ENCODE measurements at regions not wholly inside any gene's neighbourhood (a gene's known extent, or its start where the extent isn't known, plus 50 kb on each side); places are given as distances from the start of the nearest gene placed in this dataset.

DNA sequence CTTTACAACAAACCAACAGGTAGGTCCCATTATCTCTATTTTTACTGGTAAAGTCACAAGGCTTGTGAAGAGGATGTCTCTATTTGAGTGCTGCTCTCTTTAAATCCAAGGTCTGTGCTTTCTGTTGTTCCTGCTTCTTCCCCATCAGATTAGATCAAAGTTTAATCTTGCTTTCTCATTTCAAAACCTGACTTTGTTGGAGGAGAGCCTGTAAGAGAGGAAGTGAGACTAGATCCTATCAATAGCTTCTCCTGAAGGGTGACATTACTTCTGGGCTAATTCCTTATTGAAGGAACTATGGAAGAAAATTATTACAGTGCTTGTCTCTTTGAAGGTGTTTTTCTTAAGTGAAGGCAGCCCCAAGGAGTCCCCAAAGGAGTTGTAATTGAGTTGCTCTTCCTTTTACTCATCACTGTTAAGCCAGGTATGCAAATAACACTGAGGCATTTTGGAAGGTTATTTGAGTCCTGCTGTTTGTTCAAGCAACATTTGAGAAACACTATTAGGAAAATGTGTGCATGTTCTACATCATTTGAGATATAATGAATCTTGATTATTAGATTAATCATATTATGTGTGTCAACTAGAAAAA lies 146.2 kb upstream of the MBL2 start:
- TF ChIP-seq, protein P1, sequence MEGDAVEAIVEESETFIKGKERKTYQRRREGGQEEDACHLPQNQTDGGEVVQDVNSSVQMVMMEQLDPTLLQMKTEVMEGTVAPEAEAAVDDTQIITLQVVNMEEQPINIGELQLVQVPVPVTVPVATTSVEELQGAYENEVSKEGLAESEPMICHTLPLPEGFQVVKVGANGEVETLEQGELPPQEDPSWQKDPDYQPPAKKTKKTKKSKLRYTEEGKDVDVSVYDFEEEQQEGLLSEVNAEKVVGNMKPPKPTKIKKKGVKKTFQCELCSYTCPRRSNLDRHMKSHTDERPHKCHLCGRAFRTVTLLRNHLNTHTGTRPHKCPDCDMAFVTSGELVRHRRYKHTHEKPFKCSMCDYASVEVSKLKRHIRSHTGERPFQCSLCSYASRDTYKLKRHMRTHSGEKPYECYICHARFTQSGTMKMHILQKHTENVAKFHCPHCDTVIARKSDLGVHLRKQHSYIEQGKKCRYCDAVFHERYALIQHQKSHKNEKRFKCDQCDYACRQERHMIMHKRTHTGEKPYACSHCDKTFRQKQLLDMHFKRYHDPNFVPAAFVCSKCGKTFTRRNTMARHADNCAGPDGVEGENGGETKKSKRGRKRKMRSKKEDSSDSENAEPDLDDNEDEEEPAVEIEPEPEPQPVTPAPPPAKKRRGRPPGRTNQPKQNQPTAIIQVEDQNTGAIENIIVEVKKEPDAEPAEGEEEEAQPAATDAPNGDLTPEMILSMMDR (IDR thresholded peaks at IDR 0.05; ENCODE audit: borderline replicate concordance, insufficient read depth, low read depth, low read length) = no peak
- H3K4me3 ChIP-seq (ENCODE audit: low read depth, low read length) = no peak overlapping the region

GRCh38 chr10:52915391-52915790 lies 142.8 kb upstream of the MBL2 start:
- no peak overlapping the region for H3K4me3 ChIP-seq (ENCODE audit: low read depth, low read length)
- TF ChIP-seq, protein P1 (IDR thresholded peaks at IDR 0.05; ENCODE audit: borderline replicate concordance, insufficient read depth, low read depth, low read length) = no peak

- H3K4me3 ChIP-seq (ENCODE audit: low read depth, low read length) = no peak overlapping the region
- TF ChIP-seq, protein P1 (IDR thresholded peaks at IDR 0.05; ENCODE audit: borderline replicate concordance, insufficient read depth, low read depth, low read length) = no peak
Observed at GRCh38 chr10:52911163-52911562, 138.6 kb upstream of the MBL2 start.

DNA sequence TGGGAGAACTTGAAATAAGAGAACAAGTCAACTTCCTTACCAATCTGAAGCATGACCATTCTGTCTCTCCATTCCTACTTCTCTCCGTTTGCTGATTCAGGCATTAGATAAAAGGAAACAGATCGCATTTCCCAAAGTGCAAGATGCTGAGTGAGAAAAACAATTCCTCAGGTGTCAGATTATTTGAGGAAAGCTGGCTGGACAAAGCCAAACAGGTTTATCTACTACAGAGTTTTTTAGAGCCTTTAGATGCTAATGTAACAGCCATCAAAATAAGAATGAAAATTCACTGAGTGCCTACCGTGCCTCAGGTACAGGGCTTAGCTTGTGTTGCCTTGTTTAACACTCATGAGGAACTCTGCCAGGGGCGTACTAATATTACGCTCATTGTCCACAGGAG lies 135.9 kb upstream of the MBL2 start:
- TF ChIP-seq, protein P1 (IDR thresholded peaks at IDR 0.05; ENCODE audit: borderline replicate concordance, insufficient read depth, low read depth, low read length) = no peak
- no peak overlapping the region for H3K4me3 ChIP-seq (ENCODE audit: low read depth, low read length)

- no peak overlapping the region for H3K4me3 ChIP-seq (ENCODE audit: low read depth, low read length)
- TF ChIP-seq, protein P1 (IDR thresholded peaks at IDR 0.05; ENCODE audit: borderline replicate concordance, insufficient read depth, low read depth, low read length) = no peak
Observed at GRCh38 chr10:52906046-52906445, 133.5 kb upstream of the MBL2 start.

GRCh38 chr10:52903397-52903938 lies 130.9 kb upstream of the MBL2 start:
- TF ChIP-seq, protein P1 (IDR thresholded peaks at IDR 0.05; ENCODE audit: borderline replicate concordance, insufficient read depth, low read depth, low read length) = no peak
- no peak overlapping the region for H3K4me3 ChIP-seq (ENCODE audit: low read depth, low read length)

- no peak overlapping the region for H3K4me3 ChIP-seq (ENCODE audit: low read depth, low read length)
- TF ChIP-seq, protein P1 (IDR thresholded peaks at IDR 0.05; ENCODE audit: borderline replicate concordance, insufficient read depth, low read depth, low read length) = no peak
Observed at GRCh38 chr10:52900593-52900992, 128.0 kb upstream of the MBL2 start.
